Ishikawa (cell line): ENCODE measurements at regions not wholly inside any gene's neighbourhood (a gene's known extent, or its start where the extent isn't known, plus 50 kb on each side); places are given as distances from the start of the nearest gene placed in this dataset.

ENCODE experiments used
- CEBPB ChIP-seq: IDR thresholded peaks from 2 replicates; pipeline ENCODE4 v1.6.1; 2012
- CREB1 ChIP-seq: IDR thresholded peaks from 2 replicates; pipeline ENCODE4 v1.6.1; 2012; ENCODE audit warnings: low read depth
- EGR1 ChIP-seq: IDR thresholded peaks from 2 replicates; pipeline ENCODE4 v1.6.1; 2012
- EP300 ChIP-seq: IDR thresholded peaks from 2 replicates; pipeline ENCODE4 v1.6.1; 2012; ENCODE audit warnings: borderline replicate concordance
- MAX ChIP-seq: IDR thresholded peaks from 2 replicates; pipeline ENCODE4 v1.6.1; 2012
- NFIC ChIP-seq: IDR thresholded peaks from 2 replicates; pipeline ENCODE4 v1.6.1; 2012
- RAD21 ChIP-seq: IDR thresholded peaks from 2 replicates; pipeline ENCODE4 v1.6.1; 2012; ENCODE audit warnings: low read depth
- TAF1 ChIP-seq: IDR thresholded peaks from 2 replicates; pipeline ENCODE4 v1.6.1; 2012; ENCODE audit warnings: low read depth, mild to moderate bottlenecking
- TCF12 ChIP-seq: IDR thresholded peaks from 2 replicates; pipeline ENCODE4 v1.6.1; 2012; ENCODE audit warnings: low read depth
- TEAD4 ChIP-seq: IDR thresholded peaks from 2 replicates; pipeline ENCODE4 v1.6.1; 2012
- YY1 ChIP-seq: IDR thresholded peaks from 2 replicates; pipeline ENCODE4 v1.6.1; 2012; ENCODE audit warnings: low read depth
- TF ChIP-seq, protein P1 (sequence below): IDR thresholded peaks from 2 replicates; pipeline ENCODE4 v1.6.1; 2012; ENCODE audit warnings: low read depth, mild to moderate bottlenecking

DNA sequence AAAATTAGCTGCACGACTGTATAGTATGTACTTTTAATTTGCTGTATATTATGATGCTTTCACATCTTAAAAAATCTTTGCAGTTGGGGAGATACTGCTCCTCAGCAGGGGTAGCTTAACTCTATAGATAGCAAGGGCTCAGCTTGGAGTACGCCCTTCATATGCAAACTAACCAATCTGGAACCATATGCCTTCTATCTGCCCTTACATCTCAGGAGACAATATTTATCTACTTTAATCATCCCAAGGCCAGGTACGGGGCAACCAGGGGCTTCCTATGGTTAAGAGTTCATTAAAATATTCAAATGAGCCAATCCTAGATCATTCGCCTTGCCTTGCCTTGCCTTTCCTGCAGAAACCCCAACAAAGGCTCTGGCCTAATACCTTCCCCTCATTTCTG lies 204.1 kb upstream of the ZBTB20 start:
- TF ChIP-seq EP300 (no peak), MAX (no peak), CREB1 (no peak), RAD21 (no peak), YY1 (no peak), TCF12 (no peak), CEBPB (no peak), EGR1 (no peak), TAF1 (no peak), TEAD4 (no peak), NFIC (no peak)
- TF ChIP-seq, protein P1, sequence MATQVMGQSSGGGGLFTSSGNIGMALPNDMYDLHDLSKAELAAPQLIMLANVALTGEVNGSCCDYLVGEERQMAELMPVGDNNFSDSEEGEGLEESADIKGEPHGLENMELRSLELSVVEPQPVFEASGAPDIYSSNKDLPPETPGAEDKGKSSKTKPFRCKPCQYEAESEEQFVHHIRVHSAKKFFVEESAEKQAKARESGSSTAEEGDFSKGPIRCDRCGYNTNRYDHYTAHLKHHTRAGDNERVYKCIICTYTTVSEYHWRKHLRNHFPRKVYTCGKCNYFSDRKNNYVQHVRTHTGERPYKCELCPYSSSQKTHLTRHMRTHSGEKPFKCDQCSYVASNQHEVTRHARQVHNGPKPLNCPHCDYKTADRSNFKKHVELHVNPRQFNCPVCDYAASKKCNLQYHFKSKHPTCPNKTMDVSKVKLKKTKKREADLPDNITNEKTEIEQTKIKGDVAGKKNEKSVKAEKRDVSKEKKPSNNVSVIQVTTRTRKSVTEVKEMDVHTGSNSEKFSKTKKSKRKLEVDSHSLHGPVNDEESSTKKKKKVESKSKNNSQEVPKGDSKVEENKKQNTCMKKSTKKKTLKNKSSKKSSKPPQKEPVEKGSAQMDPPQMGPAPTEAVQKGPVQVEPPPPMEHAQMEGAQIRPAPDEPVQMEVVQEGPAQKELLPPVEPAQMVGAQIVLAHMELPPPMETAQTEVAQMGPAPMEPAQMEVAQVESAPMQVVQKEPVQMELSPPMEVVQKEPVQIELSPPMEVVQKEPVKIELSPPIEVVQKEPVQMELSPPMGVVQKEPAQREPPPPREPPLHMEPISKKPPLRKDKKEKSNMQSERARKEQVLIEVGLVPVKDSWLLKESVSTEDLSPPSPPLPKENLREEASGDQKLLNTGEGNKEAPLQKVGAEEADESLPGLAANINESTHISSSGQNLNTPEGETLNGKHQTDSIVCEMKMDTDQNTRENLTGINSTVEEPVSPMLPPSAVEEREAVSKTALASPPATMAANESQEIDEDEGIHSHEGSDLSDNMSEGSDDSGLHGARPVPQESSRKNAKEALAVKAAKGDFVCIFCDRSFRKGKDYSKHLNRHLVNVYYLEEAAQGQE = no peak
